RWPE1 (cell line): ENCODE measurements at regions not wholly inside any gene's neighbourhood (a gene's known extent, or its start where the extent isn't known, plus 50 kb on each side); places are given as distances from the start of the nearest gene placed in this dataset.

Experiments used
- CTCF ChIA-PET: fragments of 350-600 bp; sonication (Branson Sonifier 250); formaldehyde crosslinking; extraction: SDS; loops from one replicate; lab custom pipeline; 2021; lab: Yijun Ruan, JAX
- POLR2A ChIA-PET: fragments of 400-600 bp; formaldehyde crosslinking; extraction: SDS; loops from one replicate; lab custom pipeline; 2020; ENCODE audit warnings: antibody characterized with exemption; ENCODE audit not compliant: low non-redundant PET; lab: Yijun Ruan, JAX
- DNase-seq: peaks from one replicate; pipeline ENCODE4 v3.0.0; 2012; ENCODE audit warnings: low spot score
- H3K27ac ChIP-seq: fragments of 450-650 bp; 2 replicates; pipeline ENCODE4 v1.5.1; 2017
- CTCF ChIP-seq: fragments of 450-650 bp; conservative IDR thresholded peaks from 2 replicates; pipeline ENCODE4 v1.5.1; 2017; ENCODE audit warnings: low read depth, mild to moderate bottlenecking

- no peak overlapping the region for H3K27ac ChIP-seq
- no peak for TF ChIP-seq CTCF
- ChIA-PET POLR2A (no interaction called here), CTCF (interaction anchor here (0.5 kb wide), 1 partner anchor 28 kb away, joined by 3 read pairs; no protein-coding TSS in a partner anchor)
- no peak for DNase-seq
Observed at GRCh38 chr2:7567646-7568045, 650.4 kb downstream of the RNF144A start.

- CTCF ChIA-PET: no interaction called here
- no peak overlapping the region for H3K27ac ChIP-seq
- POLR2A ChIA-PET: no interaction called here
Observed at GRCh38 chr2:7570247-7570646, 653.0 kb downstream of the RNF144A start.

GRCh38 chr2:7571701-7572100 lies 654.5 kb downstream of the RNF144A start:
- CTCF ChIA-PET: no interaction called here
- POLR2A ChIA-PET: no interaction called here

More at GRCh38 chr2:7570247-7570646, 653.0 kb downstream of the RNF144A start:
- no peak for TF ChIP-seq CTCF
- DNase-seq: no peak

GRCh38 chr2:7572450-7572849 lies 655.2 kb downstream of the RNF144A start:
- no peak overlapping the region for H3K27ac ChIP-seq
- CTCF ChIA-PET: no interaction called here
- DNase-seq: no peak
- POLR2A ChIA-PET: no interaction called here
- no peak for TF ChIP-seq CTCF

More at GRCh38 chr2:7571701-7572100, 654.5 kb downstream of the RNF144A start:
- H3K27ac ChIP-seq: no peak overlapping the region
- no peak for TF ChIP-seq CTCF
- DNase-seq: no peak

- no peak overlapping the region for H3K27ac ChIP-seq
- TF ChIP-seq CTCF: no peak
- POLR2A ChIA-PET: no interaction called here
- no peak for DNase-seq
- CTCF ChIA-PET: no interaction called here
Observed at GRCh38 chr2:7573166-7573825, 656.1 kb downstream of the RNF144A start.

GRCh38 chr2:7574385-7574784 lies 657.2 kb downstream of the RNF144A start:
- TF ChIP-seq CTCF: no peak
- CTCF ChIA-PET: interaction anchor here (0.5 kb wide), 1 partner anchor 604 kb away, joined by 4 read pairs; no protein-coding TSS in a partner anchor
- POLR2A ChIA-PET: no interaction called here
- no peak for DNase-seq
- no peak overlapping the region for H3K27ac ChIP-seq
